SK-N-SH treated with all-trans-retinoic acid at 6 μM for 48 hours (cell line): ENCODE measurements at regions not wholly inside any gene's neighbourhood (a gene's known extent, or its start where the extent isn't known, plus 50 kb on each side); places are given as distances from the start of the nearest gene placed in this dataset.

ENCODE experiments used
- ATAC-seq: fragments of 200-7000 bp; cut with Tn5 transposase; 3 replicates; pipeline ENCODE4 v1.9.1; 2020; ENCODE audit warnings: mild to moderate bottlenecking, moderate library complexity
- ARNTL ChIP-seq: fragments of 450-650 bp; formaldehyde crosslinking; IDR thresholded peaks from 2 replicates; pipeline ENCODE4 v1.5.0; 2020; ENCODE audit warnings: low read depth, mild to moderate bottlenecking, moderate library complexity, borderline replicate concordance
- BACH2 ChIP-seq: fragments of 250-450 bp; sonication (Bioruptor Pico); IDR thresholded peaks from 2 replicates; pipeline ENCODE4 v1.9.0; 2021; ENCODE audit warnings: mild to moderate bottlenecking, borderline replicate concordance
- CREB5 ChIP-seq: fragments of 250-450 bp; sonication (Bioruptor Pico); IDR thresholded peaks from 2 replicates; pipeline ENCODE4 v1.5.1; 2020; ENCODE audit warnings: low read depth, mild to moderate bottlenecking, moderate library complexity
- CSDC2 ChIP-seq: fragments of 250-450 bp; sonication (Bioruptor Pico); IDR thresholded peaks from 2 replicates; pipeline ENCODE4 v1.5.0; 2020; ENCODE audit warnings: mild to moderate bottlenecking, moderate library complexity
- CSRNP3 ChIP-seq: fragments of 250-450 bp; sonication (Bioruptor Pico); IDR thresholded peaks from 2 replicates; pipeline ENCODE4 v1.5.1; 2021; ENCODE audit warnings: mild to moderate bottlenecking, moderate library complexity
- ESRRG ChIP-seq: fragments of 250-450 bp; sonication (Bioruptor Pico); IDR thresholded peaks from 2 replicates; pipeline ENCODE4 v1.6.1; 2021; ENCODE audit warnings: mild to moderate bottlenecking
- GLIS3 ChIP-seq: fragments of 250-450 bp; sonication (Bioruptor Pico); IDR thresholded peaks from 2 replicates; pipeline ENCODE4 v1.5.0; 2020; ENCODE audit warnings: mild to moderate bottlenecking, moderate library complexity
- ISL1 ChIP-seq: fragments of 250-450 bp; sonication (Bioruptor Pico); IDR thresholded peaks from 2 replicates; pipeline ENCODE4 v2.1.2; 2022; ENCODE audit warnings: mild to moderate bottlenecking, moderate library complexity
- OSR1 ChIP-seq: fragments of 250-450 bp; sonication (Bioruptor Pico); IDR thresholded peaks from 2 replicates; pipeline ENCODE4 v1.8.0; 2022; ENCODE audit warnings: moderate library complexity, mild to moderate bottlenecking, inconsistent platforms
- PATZ1 ChIP-seq: fragments of 250-450 bp; sonication (Bioruptor Pico); IDR thresholded peaks from 2 replicates; pipeline ENCODE4 v1.8.0; 2020; ENCODE audit warnings: mild to moderate bottlenecking, moderate library complexity, borderline replicate concordance
- POU6F1 ChIP-seq: fragments of 250-450 bp; sonication (Bioruptor Pico); IDR thresholded peaks from 2 replicates; pipeline ENCODE4 v1.8.0; 2021; ENCODE audit warnings: low read depth, mild to moderate bottlenecking, moderate library complexity, borderline replicate concordance
- PPARA ChIP-seq: fragments of 250-450 bp; sonication (Bioruptor Pico); IDR thresholded peaks from 2 replicates; pipeline ENCODE4 v1.5.0; 2020; ENCODE audit warnings: mild to moderate bottlenecking, borderline replicate concordance
- RARB ChIP-seq: fragments of 250-450 bp; sonication (Bioruptor Pico); IDR thresholded peaks from 2 replicates; pipeline ENCODE4 v1.8.0; 2021; ENCODE audit warnings: mild to moderate bottlenecking, moderate library complexity
- SNAI2 ChIP-seq: fragments of 250-450 bp; sonication (Bioruptor Pico); IDR thresholded peaks from 2 replicates; pipeline ENCODE4 v1.5.0; 2020; ENCODE audit warnings: mild to moderate bottlenecking, moderate library complexity
- TCF4 ChIP-seq: fragments of 250-450 bp; sonication (Bioruptor Pico); IDR thresholded peaks from 2 replicates; pipeline ENCODE4 v1.8.0; 2021; ENCODE audit warnings: mild to moderate bottlenecking, moderate library complexity, borderline replicate concordance
- TOX ChIP-seq: fragments of 250-450 bp; sonication (Bioruptor Pico); IDR thresholded peaks from 2 replicates; pipeline ENCODE4 v1.8.0; 2021; ENCODE audit warnings: mild to moderate bottlenecking, moderate library complexity, borderline replicate concordance
- TSHZ2 ChIP-seq: fragments of 250-450 bp; sonication (Bioruptor Pico); IDR thresholded peaks from 2 replicates; pipeline ENCODE4 v1.5.0; 2020; ENCODE audit warnings: mild to moderate bottlenecking, moderate library complexity
- ZC3H10 ChIP-seq: fragments of 250-450 bp; sonication (Bioruptor Pico); IDR thresholded peaks from 2 replicates; pipeline ENCODE4 v1.5.1; 2021; ENCODE audit warnings: mild to moderate bottlenecking, moderate library complexity
- ZFP3 ChIP-seq: fragments of 250-450 bp; sonication (Bioruptor Pico); IDR thresholded peaks from 2 replicates; pipeline ENCODE4 v1.5.0; 2020; ENCODE audit warnings: mild to moderate bottlenecking, moderate library complexity
- ZFP30 ChIP-seq: fragments of 450-650 bp; formaldehyde crosslinking; IDR thresholded peaks from 2 replicates; pipeline ENCODE4 v1.5.0; 2022; ENCODE audit warnings: mild to moderate bottlenecking, moderate library complexity
- ZNF565 ChIP-seq: fragments of 450-650 bp; formaldehyde crosslinking; conservative IDR thresholded peaks from 2 replicates; pipeline ENCODE4 v1.5.0; 2020; ENCODE audit warnings: low read depth, mild to moderate bottlenecking, moderate library complexity
- ZNF70 ChIP-seq: fragments of 450-650 bp; formaldehyde crosslinking; IDR thresholded peaks from 2 replicates; pipeline ENCODE4 v1.5.0; 2020; ENCODE audit warnings: mild to moderate bottlenecking, moderate library complexity
- ZNF8 ChIP-seq: fragments of 450-650 bp; formaldehyde crosslinking; IDR thresholded peaks from 2 replicates; pipeline ENCODE4 v1.5.0; 2020; ENCODE audit warnings: mild to moderate bottlenecking, moderate library complexity

GRCh38 chr3:78130741-78131290, 1090.9 kb downstream of the ROBO2 start:
- no peak for ATAC-seq
- TF ChIP-seq ZFP3 (CRISPR knock-in tag) (no peak), ZNF565 (no peak), ZC3H10 (CRISPR knock-in tag) (no peak), ZNF70 (no peak), CSDC2 (CRISPR knock-in tag) (no peak), SNAI2 (no peak), PATZ1 (no peak), ZNF8 (no peak)

- no peak for TF ChIP-seq ZNF70
- no peak for TF ChIP-seq PPARA (CRISPR knock-in tag)
- ATAC-seq, result no peak
Measured at GRCh38 chr3:78134496-78134895, 1094.6 kb downstream of the ROBO2 start.

GRCh38 chr3:78139166-78139565, 1099.3 kb downstream of the ROBO2 start:
- peak; percentile 91 for ATAC-seq
- no peak for TF ChIP-seq PATZ1
- TF ChIP-seq GLIS3 (CRISPR knock-in tag), result no peak
- TF ChIP-seq BACH2 (CRISPR knock-in tag), result no peak
- TF ChIP-seq CSRNP3 (CRISPR knock-in tag), result no peak
- peak; percentile 75; the same call in 1 of the 2 replicates for TF ChIP-seq ZC3H10 (CRISPR knock-in tag)
- no peak for TF ChIP-seq PPARA (CRISPR knock-in tag)
- no peak for TF ChIP-seq ESRRG (CRISPR knock-in tag)
- TF ChIP-seq ARNTL, result no peak
- no peak for TF ChIP-seq ZFP3 (CRISPR knock-in tag)
- no peak for TF ChIP-seq TCF4
- TF ChIP-seq ISL1 (CRISPR knock-in tag), result peak; percentile 88
- TF ChIP-seq ZNF8, result no peak
- no peak for TF ChIP-seq ZNF70
- no peak for TF ChIP-seq OSR1 (CRISPR knock-in tag)
- TF ChIP-seq TOX (CRISPR knock-in tag), result peak; percentile 94
- no peak for TF ChIP-seq SNAI2
- no peak for TF ChIP-seq RARB (CRISPR knock-in tag)
- TF ChIP-seq ZFP30 (CRISPR knock-in tag), result no peak
- TF ChIP-seq TSHZ2, result no peak
- TF ChIP-seq CREB5 (CRISPR knock-in tag), result peak; percentile 85
- no peak for TF ChIP-seq ZNF565
- no peak for TF ChIP-seq POU6F1 (CRISPR knock-in tag)
- TF ChIP-seq CSDC2 (CRISPR knock-in tag), result peak; percentile 78; the same call in 1 of the 2 replicates
